Epithelial cell of proximal tubule (primary cell): ENCODE measurements at regions not wholly inside any gene's neighbourhood (a gene's known extent, or its start where the extent isn't known, plus 50 kb on each side); places are given as distances from the start of the nearest gene placed in this dataset.
A peak's percentile ranks its signal among the peaks of the same experiment; 100 is the strongest.

Experiments used
- DNase-seq: peaks from one replicate; pipeline ENCODE4 v3.0.0-alpha.2; 2011; ENCODE audit warnings: low read depth
- H3K4me3 ChIP-seq: 2 replicates; pipeline ENCODE4 v1.5.1; 2011; ENCODE audit warnings: low read depth, mild to moderate bottlenecking, low read length
- CTCF ChIP-seq: conservative IDR thresholded peaks from 2 replicates; pipeline ENCODE4 v1.5.1; 2012; ENCODE audit warnings: low read depth, mild to moderate bottlenecking, low read length

GRCh38 chr2:51812138-51812866 is 780.4 kb upstream of the NRXN1 start:
- no peak for TF ChIP-seq CTCF

GRCh38 chr2:51810197-51810596 is 778.3 kb upstream of the NRXN1 start:
- no peak overlapping the region for H3K4me3 ChIP-seq
- TF ChIP-seq CTCF = no peak
- no peak for DNase-seq

More at GRCh38 chr2:51812138-51812866, 780.4 kb upstream of the NRXN1 start:
- no peak for DNase-seq
- H3K4me3 ChIP-seq = no peak overlapping the region

- no peak overlapping the region for H3K4me3 ChIP-seq
- TF ChIP-seq CTCF = no peak
- DNase-seq = no peak
These were observed 775.3 kb upstream of the NRXN1 start for GRCh38 chr2:51807229-51807628.

GRCh38 chr2:51795248-51795888 is 763.4 kb upstream of the NRXN1 start:
- DNase-seq = no peak
- TF ChIP-seq CTCF = peak; percentile 44
- H3K4me3 ChIP-seq = no peak overlapping the region

- no peak for DNase-seq
- no peak for TF ChIP-seq CTCF
These were observed 759.6 kb upstream of the NRXN1 start for GRCh38 chr2:51791496-51791895.

GRCh38 chr2:51790854-51791253 is 758.9 kb upstream of the NRXN1 start:
- no peak for TF ChIP-seq CTCF
- no peak for DNase-seq
- H3K4me3 ChIP-seq = no peak overlapping the region

More at GRCh38 chr2:51791496-51791895, 759.6 kb upstream of the NRXN1 start:
- H3K4me3 ChIP-seq = no peak overlapping the region

GRCh38 chr2:51789918-51790317 is 758.0 kb upstream of the NRXN1 start:
- H3K4me3 ChIP-seq = no peak overlapping the region
- DNase-seq = no peak
- no peak for TF ChIP-seq CTCF
